CD4-positive, alpha-beta T cell treated with Interleukin-17A for 4 hours (primary cell): ENCODE measurements at regions not wholly inside any gene's neighbourhood (a gene's known extent, or its start where the extent isn't known, plus 50 kb on each side); places are given as distances from the start of the nearest gene placed in this dataset.
A peak's percentile ranks its signal among the peaks of the same experiment; 100 is the strongest.

Source experiments
- DNase-seq: peaks from one replicate; pipeline ENCODE4 v3.0.0-alpha.2; 2020; ENCODE audit warnings: mixed read lengths

- no peak for DNase-seq
These were observed 134.1 kb upstream of the SSTR1 start for GRCh38 chr14:38073641-38074040.

GRCh38 chr14:38074081-38074480, 133.6 kb upstream of the SSTR1 start:
- DNase-seq, result no peak

- peak; percentile 37 for DNase-seq
These were observed 132.9 kb upstream of the SSTR1 start for GRCh38 chr14:38074754-38075153.

GRCh38 chr14:38078393-38078792, 129.3 kb upstream of the SSTR1 start:
- DNase-seq, result peak; percentile 78

GRCh38 chr14:38079268-38079667, 128.4 kb upstream of the SSTR1 start:
- no peak for DNase-seq

GRCh38 chr14:38079886-38080285, 127.8 kb upstream of the SSTR1 start:
- no peak for DNase-seq

GRCh38 chr14:38080696-38081095, 127.0 kb upstream of the SSTR1 start:
- no peak for DNase-seq

- DNase-seq, result no peak
These were observed 124.7 kb upstream of the SSTR1 start for GRCh38 chr14:38083039-38083438.

- no peak for DNase-seq
These were observed 118.6 kb upstream of the SSTR1 start for GRCh38 chr14:38089123-38089522.

- DNase-seq, result no peak
These were observed 117.2 kb upstream of the SSTR1 start for GRCh38 chr14:38090506-38090905.

- DNase-seq, result no peak
These were observed 109.4 kb upstream of the SSTR1 start for GRCh38 chr14:38098074-38098836.

GRCh38 chr14:38101679-38102078, 106.0 kb upstream of the SSTR1 start:
- no peak for DNase-seq

GRCh38 chr14:38103542-38104225, 104.0 kb upstream of the SSTR1 start:
- no peak for DNase-seq

GRCh38 chr14:38105106-38105702, 102.5 kb upstream of the SSTR1 start:
- no peak for DNase-seq

- no peak for DNase-seq
These were observed 100.5 kb upstream of the SSTR1 start for GRCh38 chr14:38107216-38107631.

GRCh38 chr14:38108681-38109080, 99.0 kb upstream of the SSTR1 start:
- DNase-seq, result no peak

GRCh38 chr14:38110258-38110657, 97.4 kb upstream of the SSTR1 start:
- DNase-seq, result no peak

GRCh38 chr14:38111046-38111445, 96.7 kb upstream of the SSTR1 start:
- DNase-seq, result no peak

- no peak for DNase-seq
These were observed 94.2 kb upstream of the SSTR1 start for GRCh38 chr14:38113546-38113945.

- DNase-seq, result no peak
These were observed 90.8 kb upstream of the SSTR1 start for GRCh38 chr14:38116895-38117294.

GRCh38 chr14:38120109-38120508, 87.6 kb upstream of the SSTR1 start:
- no peak for DNase-seq

- no peak for DNase-seq
These were observed 86.2 kb upstream of the SSTR1 start for GRCh38 chr14:38121320-38122020.

GRCh38 chr14:38122241-38122640, 85.5 kb upstream of the SSTR1 start:
- no peak for DNase-seq
